ENCODE measurements at regions not wholly inside any gene's neighbourhood (a gene's known extent, or its start where the extent isn't known, plus 50 kb on each side); places are given as distances from the start of the nearest gene placed in this dataset.
A peak's percentile ranks its signal among the peaks of the same experiment; 100 is the strongest.
"Not testable (repeated sequence)": the region's sequence is repeated elsewhere in the genome, so short reads cannot be mapped to it uniquely, and the experiment has no call there.

GRCh38 chr12:46948936-46949545 lies 123.2 kb upstream of the SLC38A4 start:
- DNase-seq = no peak

GRCh38 chr12:46950094-46950493 lies 124.3 kb upstream of the SLC38A4 start:
- no peak for DNase-seq

GRCh38 chr12:46952880-46953483 lies 126.4 kb upstream of the PCED1B start:
- DNase-seq = no peak

GRCh38 chr12:46956451-46957035 lies 122.9 kb upstream of the PCED1B start:
- DNase-seq = no peak

GRCh38 chr12:46958053-46958452 lies 121.4 kb upstream of the PCED1B start:
- no peak for DNase-seq

GRCh38 chr12:46958599-46959290 lies 120.7 kb upstream of the PCED1B start:
- no peak for DNase-seq

GRCh38 chr12:46959502-46959901 lies 119.9 kb upstream of the PCED1B start:
- DNase-seq = no peak

- no peak for DNase-seq
Measured at GRCh38 chr12:46960681-46961080, 118.7 kb upstream of the PCED1B start.

GRCh38 chr12:46963191-46963590 lies 116.2 kb upstream of the PCED1B start:
- no peak for DNase-seq

- no peak for DNase-seq
Measured at GRCh38 chr12:46963977-46964971, 115.1 kb upstream of the PCED1B start.

GRCh38 chr12:46965137-46965536 lies 114.3 kb upstream of the PCED1B start:
- no peak for DNase-seq

- DNase-seq = no peak
Measured at GRCh38 chr12:46965880-46966279, 113.5 kb upstream of the PCED1B start.

- no peak for DNase-seq
Measured at GRCh38 chr12:46970636-46971035, 108.8 kb upstream of the PCED1B start.

- DNase-seq = not testable (repeated sequence)
Measured at GRCh38 chr12:46973937-46974336, 105.5 kb upstream of the PCED1B start.

GRCh38 chr12:46977871-46978375 lies 101.5 kb upstream of the PCED1B start:
- DNase-seq = no peak

- no peak for DNase-seq
Measured at GRCh38 chr12:46981622-46982021, 97.8 kb upstream of the PCED1B start.

GRCh38 chr12:46982629-46983392 lies 96.6 kb upstream of the PCED1B start:
- DNase-seq = no peak

- DNase-seq = no peak
Measured at GRCh38 chr12:46983393-46983793, 96.0 kb upstream of the PCED1B start.

GRCh38 chr12:46983959-46984841 lies 95.2 kb upstream of the PCED1B start:
- DNase-seq = peak; percentile 18

- no peak for DNase-seq
Measured at GRCh38 chr12:46985816-46986215, 93.6 kb upstream of the PCED1B start.

- not testable (repeated sequence) for DNase-seq
Measured at GRCh38 chr12:46988122-46988521, 91.3 kb upstream of the PCED1B start.
